AG09319 (cell line): ENCODE measurements at regions not wholly inside any gene's neighbourhood (a gene's known extent, or its start where the extent isn't known, plus 50 kb on each side); places are given as distances from the start of the nearest gene placed in this dataset.

Source experiments
- DNase-seq: peaks from one replicate; pipeline ENCODE4 v3.0.0-alpha.2; 2010; ENCODE audit warnings: low read depth; ENCODE audit errors: extremely low read depth
- TF ChIP-seq, protein P1 (sequence below): IDR thresholded peaks from 2 replicates; pipeline ENCODE4 v1.5.1; 2011; ENCODE audit warnings: low read depth, mild to moderate bottlenecking, inconsistent platforms, low read length, moderate library complexity

DNA sequence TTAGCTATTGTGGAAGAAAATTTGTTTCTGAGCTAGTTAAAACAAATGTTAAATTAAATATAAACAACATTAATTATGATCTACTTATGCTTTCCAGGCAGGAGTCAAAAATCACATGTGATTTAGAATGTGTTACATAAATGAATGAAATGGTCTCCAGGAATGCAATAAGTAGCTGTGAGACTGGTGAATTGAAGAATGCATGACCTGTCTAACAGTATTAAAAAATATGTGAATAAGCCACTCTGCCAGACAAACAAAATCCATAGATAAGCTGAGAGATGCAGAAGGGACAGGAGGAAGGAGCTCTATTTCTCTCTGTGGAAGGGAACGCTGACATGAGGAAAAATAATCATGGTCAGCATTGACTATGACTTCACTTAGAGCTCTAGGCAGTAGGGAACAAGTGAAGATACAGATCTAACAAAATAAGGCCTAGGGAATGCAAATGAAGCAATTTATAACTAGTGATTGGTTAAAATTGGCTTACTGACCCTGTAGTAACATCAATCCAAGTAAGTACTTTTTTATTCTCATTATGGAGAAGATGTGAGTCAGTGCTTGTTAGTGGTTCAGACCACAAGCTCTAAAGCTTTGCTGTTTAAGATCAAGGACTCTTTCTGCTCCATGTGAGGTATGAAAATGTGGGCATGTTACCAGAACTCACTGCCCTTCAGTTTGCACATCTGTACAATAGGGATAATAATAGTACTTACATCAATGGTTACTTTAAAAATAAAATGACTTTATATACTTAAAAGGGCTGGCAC is 432.6 kb downstream of the MMUT start:
- TF ChIP-seq, protein P1, sequence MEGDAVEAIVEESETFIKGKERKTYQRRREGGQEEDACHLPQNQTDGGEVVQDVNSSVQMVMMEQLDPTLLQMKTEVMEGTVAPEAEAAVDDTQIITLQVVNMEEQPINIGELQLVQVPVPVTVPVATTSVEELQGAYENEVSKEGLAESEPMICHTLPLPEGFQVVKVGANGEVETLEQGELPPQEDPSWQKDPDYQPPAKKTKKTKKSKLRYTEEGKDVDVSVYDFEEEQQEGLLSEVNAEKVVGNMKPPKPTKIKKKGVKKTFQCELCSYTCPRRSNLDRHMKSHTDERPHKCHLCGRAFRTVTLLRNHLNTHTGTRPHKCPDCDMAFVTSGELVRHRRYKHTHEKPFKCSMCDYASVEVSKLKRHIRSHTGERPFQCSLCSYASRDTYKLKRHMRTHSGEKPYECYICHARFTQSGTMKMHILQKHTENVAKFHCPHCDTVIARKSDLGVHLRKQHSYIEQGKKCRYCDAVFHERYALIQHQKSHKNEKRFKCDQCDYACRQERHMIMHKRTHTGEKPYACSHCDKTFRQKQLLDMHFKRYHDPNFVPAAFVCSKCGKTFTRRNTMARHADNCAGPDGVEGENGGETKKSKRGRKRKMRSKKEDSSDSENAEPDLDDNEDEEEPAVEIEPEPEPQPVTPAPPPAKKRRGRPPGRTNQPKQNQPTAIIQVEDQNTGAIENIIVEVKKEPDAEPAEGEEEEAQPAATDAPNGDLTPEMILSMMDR = no peak
- DNase-seq = no peak

DNA sequence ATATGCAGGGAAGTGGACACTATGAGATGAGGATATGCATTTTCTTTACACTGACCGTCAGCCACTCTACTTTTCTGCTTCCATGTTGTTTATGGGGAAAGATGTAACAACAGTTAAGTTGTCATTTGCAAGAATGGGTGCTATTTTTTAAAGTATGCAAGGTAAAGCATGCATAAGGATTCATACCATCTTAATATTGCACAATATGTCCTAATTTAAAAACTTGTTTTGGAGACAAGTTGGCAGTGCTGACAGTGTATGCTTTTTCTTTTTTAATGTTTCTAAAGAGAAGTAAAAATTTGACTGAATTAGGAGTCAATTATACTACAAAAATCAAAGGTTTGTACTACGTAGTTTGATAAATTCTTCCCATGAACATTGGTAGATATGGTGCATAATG is 435.4 kb downstream of the MMUT start:
- TF ChIP-seq, protein P1 = no peak
- no peak for DNase-seq

DNA sequence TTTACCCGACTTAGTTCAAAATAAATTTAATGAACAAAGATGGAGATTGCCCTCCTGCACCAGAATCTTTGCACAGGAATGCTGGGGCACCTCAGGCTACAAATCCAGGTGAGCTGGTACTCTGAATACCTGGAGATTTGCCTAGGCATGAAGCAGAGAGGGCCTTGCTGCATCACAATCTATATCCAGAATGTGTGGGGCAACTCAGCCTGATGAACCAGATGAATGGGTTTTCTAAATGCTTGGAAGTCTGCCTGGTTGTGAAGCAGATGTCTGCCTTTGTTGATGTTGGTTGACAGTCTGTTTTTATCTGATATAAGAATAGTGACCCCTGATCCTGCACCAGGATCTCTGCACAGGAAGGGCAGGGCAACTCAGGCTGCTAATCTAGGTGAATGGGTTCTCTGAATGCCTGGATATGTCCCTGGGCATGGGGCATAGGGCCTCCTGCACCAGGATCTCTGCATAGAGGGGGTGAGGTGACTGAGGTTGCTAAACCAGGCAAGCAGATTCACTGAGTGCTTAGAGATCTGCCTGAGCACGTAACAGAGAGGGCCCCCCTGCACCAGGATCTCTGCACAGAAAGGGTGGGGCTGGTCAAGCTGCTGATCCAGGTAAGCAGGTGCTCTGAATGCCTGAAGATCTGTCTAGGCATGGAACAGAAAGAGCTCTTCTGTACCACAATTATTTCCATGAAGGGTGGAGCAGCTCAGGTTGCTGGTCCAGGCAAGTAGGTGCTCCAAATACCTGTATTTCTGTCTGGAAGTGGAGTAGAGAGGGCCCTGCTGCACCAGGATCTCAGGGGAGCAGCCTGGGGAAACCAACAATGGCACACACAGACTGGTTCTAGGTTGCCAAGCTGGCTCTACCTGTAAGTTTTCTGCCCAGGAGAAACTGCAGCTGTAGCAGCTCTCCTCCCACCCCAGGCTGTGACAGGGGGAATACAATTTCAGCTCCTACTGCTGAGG is 437.5 kb downstream of the MMUT start:
- TF ChIP-seq, protein P1 = no peak
- DNase-seq = no peak

DNA sequence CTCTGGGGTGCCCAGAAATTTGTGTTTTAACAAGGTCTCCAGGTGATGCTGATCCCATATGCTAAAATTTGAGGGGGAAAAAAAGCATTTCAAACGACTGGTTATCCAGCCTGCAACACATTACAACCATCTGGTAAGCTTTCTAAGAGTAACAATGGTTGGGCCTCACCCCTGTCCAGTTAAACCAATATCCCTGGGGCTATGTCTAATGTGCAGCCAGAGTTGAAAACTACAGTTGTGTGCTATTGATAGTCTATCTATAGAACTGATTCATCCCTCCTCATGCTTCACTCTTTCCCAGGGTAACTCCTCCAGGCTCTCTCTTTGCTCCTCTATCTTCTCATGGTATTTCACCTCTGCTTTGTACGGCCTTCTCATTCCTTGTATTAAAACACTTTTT is 458.3 kb downstream of the MMUT start:
- TF ChIP-seq, protein P1 = no peak
- no peak for DNase-seq

DNA sequence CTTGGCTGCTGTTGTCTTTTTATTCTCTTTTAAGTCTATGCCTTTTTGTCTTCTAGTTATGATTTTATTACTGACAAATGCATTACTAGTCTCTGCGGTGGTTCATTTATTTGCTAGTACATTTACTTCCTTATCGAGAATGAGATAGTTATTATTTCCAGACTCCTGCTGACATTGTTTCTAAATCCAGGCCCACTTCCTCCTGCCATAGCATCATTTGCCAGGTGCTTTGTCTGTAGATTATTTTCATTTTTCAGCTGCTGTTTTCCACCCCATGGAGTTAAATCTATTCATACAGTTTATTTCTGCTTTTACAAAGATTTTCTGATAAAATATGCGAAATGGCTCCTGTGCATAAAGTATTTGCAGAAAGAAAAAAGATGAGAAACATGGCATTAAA is 459.7 kb downstream of the MMUT start:
- TF ChIP-seq, protein P1 = no peak
- no peak for DNase-seq

DNA sequence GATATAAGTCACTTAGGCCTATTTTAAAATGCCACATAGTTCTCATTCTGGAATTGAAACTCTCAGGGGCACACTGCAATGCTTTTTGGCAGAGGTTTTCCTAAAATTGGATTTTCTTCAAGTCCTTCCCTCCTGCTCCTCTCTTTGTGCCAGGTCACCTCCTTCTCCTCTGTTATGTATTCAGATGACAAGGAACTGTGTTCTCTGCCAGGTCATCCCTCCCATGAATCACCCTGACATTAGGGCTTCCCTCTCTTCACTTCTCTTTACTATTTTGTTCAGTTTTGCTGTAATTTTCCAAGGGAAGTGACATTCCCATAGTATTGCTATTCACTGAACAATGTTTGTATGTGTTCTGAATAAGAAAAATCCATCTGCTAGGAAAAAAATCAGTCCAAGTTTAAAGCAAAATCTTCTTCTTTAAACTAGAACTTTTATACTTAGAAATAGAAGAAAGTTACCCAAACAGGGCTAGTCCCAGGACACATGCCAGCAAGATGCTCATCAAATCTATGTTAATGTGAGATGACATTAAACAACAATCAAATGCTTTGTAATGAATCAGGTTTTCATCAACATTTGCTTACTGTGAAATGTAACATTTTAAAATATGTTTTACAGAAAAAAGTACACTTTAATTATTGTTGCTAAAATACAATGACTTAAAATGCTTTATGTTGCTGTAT is 461.1 kb downstream of the MMUT start:
- TF ChIP-seq, protein P1 = no peak
- no peak for DNase-seq
